NCI-H526 treated with DMSO at 0.1 percent for 48 hours (cell line): ENCODE measurements at regions not wholly inside any gene's neighbourhood (a gene's known extent, or its start where the extent isn't known, plus 50 kb on each side); places are given as distances from the start of the nearest gene placed in this dataset.
A peak's percentile ranks its signal among the peaks of the same experiment; 100 is the strongest.

Source experiments
- DNase-seq: peaks from one replicate; lab custom pipeline; 2025; lab: John Stamatoyannopoulos, UW

GRCh38 chr2:16134436-16135165, 194.3 kb downstream of the MYCN start:
- DNase-seq = no peak

GRCh38 chr2:16130906-16131400, 190.6 kb downstream of the MYCN start:
- no peak for DNase-seq

GRCh38 chr2:16130541-16130880, 190.2 kb downstream of the MYCN start:
- DNase-seq = no peak

- DNase-seq = no peak
These were observed 189.6 kb downstream of the MYCN start for GRCh38 chr2:16129716-16130540.

GRCh38 chr2:16128746-16129610, 188.6 kb downstream of the MYCN start:
- DNase-seq = no peak

GRCh38 chr2:16127958-16128357, 187.6 kb downstream of the MYCN start:
- DNase-seq = no peak

GRCh38 chr2:16127276-16127940, 187.1 kb downstream of the MYCN start:
- no peak for DNase-seq

- no peak for DNase-seq
These were observed 186.3 kb downstream of the MYCN start for GRCh38 chr2:16126517-16127275.

- DNase-seq = no peak
These were observed 185.5 kb downstream of the MYCN start for GRCh38 chr2:16125614-16126516.

- DNase-seq = no peak
These were observed 184.7 kb downstream of the MYCN start for GRCh38 chr2:16124881-16125613.

GRCh38 chr2:16123856-16124780, 183.8 kb downstream of the MYCN start:
- no peak for DNase-seq

- DNase-seq = no peak
These were observed 183.1 kb downstream of the MYCN start for GRCh38 chr2:16123421-16123820.

- no peak for DNase-seq
These were observed 182.2 kb downstream of the MYCN start for GRCh38 chr2:16122556-16122955.

- no peak for DNase-seq
These were observed 181.6 kb downstream of the MYCN start for GRCh38 chr2:16121986-16122390.

- no peak for DNase-seq
These were observed 181.1 kb downstream of the MYCN start for GRCh38 chr2:16121231-16121985.

- no peak for DNase-seq
These were observed 180.3 kb downstream of the MYCN start for GRCh38 chr2:16120591-16121180.

- peak; percentile 98 for DNase-seq
These were observed 179.4 kb downstream of the MYCN start for GRCh38 chr2:16119741-16120140.
